ENCODE measurements at regions not wholly inside any gene's neighbourhood (a gene's known extent, or its start where the extent isn't known, plus 50 kb on each side); places are given as distances from the start of the nearest gene placed in this dataset. TPM values are rescaled to one million over a fixed set of nuclear protein-coding genes. Genes with fewer than 3 reads are reported as not detected.
"Not testable (repeated sequence)": the region's sequence is repeated elsewhere in the genome, so short reads cannot be mapped to it uniquely, and the experiment has no call there.

DNA sequence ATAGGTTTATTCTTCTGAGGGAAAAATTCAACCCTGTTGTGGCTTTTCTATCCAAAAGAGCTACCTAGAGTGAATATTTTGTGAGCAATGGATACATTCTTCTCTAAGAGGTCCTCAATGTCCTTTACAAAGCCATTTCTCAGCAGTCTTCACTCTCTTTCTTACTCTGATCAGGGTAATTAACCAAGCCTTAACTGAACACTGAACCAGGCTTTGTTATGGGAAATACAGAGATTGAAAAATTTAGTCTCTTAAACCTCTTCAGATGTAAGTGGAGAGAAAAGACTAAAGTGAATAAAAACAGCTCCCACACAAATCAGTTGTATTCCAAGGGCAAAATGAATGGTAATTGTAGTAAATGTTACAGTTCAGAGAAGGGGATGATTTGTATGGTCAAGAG, 64.0 kb upstream of the XIST start:
- H3K36me3 Mint-ChIP-seq (ENCODE audit: low read depth), result no peaks in the 10 kb centered on the region
- H3K4me3 Mint-ChIP-seq, result no peak overlapping the region
- no peak for DNase-seq
- H3K9me3 Mint-ChIP-seq, result no peaks in the 10 kb centered on the region
- intact Hi-C loops (cut with micrococcal nuclease), result no loop called here
- CTCF ChIA-PET, result no interaction called here
- no peaks in the 10 kb centered on the region for H3K27me3 Mint-ChIP-seq (ENCODE audit: low read depth)
- H3K4me1 Mint-ChIP-seq (ENCODE audit: low read depth), result no peaks in the 10 kb centered on the region
- no peak overlapping the region for H3K27ac Mint-ChIP-seq

DNA sequence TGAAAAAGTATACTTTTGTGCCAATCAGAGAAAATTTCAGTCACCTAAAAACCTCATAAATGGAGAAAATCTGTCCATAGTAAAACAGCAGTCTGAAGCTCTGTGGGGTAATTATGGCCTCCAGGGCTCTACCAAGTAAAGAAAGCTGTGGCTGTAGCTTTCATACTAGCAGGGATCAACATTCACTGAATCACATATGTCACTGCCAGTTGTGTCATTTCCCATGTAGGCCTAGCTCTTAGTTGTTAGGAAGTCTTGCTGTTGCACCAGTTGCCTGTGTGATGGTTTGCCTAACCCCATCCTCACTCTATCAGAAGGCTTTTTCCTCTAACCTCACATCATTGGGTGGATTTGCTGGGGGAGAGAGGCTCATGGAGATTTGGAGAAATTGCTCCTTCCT, 62.3 kb upstream of the XIST start:
- CTCF ChIA-PET; H3K9me3 Mint-ChIP-seq; H3K27me3 Mint-ChIP-seq (ENCODE audit: low read depth); H3K4me1 Mint-ChIP-seq (ENCODE audit: low read depth); intact Hi-C loops (cut with micrococcal nuclease); H3K4me3 Mint-ChIP-seq; H3K36me3 Mint-ChIP-seq (ENCODE audit: low read depth); DNase-seq; H3K27ac Mint-ChIP-seq: not testable (repeated sequence)

DNA sequence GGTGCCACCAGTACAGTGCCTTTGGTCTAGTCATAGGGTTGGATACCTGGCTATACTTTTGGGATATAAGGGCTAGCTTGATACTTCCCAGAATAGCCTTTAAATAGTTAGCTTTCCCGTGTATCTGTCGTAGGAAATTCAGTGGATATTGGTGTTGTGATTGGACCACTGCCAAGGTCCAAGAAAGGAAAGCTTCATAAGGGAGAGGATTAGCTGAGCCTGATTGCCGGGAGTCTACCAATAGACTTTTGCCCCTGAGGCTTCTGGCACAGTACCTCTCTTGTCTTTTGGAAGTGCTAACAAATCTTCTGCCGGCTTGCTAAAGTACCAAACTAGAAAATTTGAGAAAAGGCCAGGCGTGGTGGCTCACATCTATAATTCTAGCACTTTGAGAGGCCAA, 61.1 kb upstream of the XIST start:
- Mint-ChIP-seq H3K27ac (no peak overlapping the region), H3K36me3 (ENCODE audit: low read depth) (no peaks in the 10 kb centered on the region), H3K9me3 (no peaks in the 10 kb centered on the region), H3K4me3 (no peak overlapping the region), H3K27me3 (ENCODE audit: low read depth) (no peaks in the 10 kb centered on the region), H3K4me1 (ENCODE audit: low read depth) (no peaks in the 10 kb centered on the region)
- DNase-seq, result no peak
- intact Hi-C loops (cut with micrococcal nuclease), result no loop called here
- CTCF ChIA-PET, result no interaction called here

DNA sequence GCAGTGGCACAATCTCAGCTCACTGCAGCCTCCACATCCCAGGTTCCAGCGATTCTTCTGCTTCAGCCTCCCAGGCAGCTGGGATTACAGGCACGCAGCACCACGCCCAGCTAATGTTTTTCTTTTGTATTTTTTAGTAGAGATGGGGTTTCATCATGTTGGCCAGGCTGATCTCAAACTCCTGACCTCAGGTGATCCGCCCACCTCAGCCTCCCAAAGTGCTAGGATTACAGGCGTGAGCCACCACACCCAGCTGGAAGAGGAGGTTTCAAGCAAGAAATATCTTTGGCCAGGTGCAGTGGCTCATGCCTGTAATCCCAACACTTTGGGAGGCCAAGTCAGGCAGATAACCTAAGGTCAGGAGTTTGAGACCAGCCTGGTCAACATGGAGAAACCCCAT, 59.4 kb upstream of the XIST start:
- H3K4me1 Mint-ChIP-seq (ENCODE audit: low read depth); H3K27me3 Mint-ChIP-seq (ENCODE audit: low read depth); H3K4me3 Mint-ChIP-seq; H3K36me3 Mint-ChIP-seq (ENCODE audit: low read depth); H3K27ac Mint-ChIP-seq; H3K9me3 Mint-ChIP-seq; CTCF ChIA-PET; DNase-seq; intact Hi-C loops (cut with micrococcal nuclease): not testable (repeated sequence)

DNA sequence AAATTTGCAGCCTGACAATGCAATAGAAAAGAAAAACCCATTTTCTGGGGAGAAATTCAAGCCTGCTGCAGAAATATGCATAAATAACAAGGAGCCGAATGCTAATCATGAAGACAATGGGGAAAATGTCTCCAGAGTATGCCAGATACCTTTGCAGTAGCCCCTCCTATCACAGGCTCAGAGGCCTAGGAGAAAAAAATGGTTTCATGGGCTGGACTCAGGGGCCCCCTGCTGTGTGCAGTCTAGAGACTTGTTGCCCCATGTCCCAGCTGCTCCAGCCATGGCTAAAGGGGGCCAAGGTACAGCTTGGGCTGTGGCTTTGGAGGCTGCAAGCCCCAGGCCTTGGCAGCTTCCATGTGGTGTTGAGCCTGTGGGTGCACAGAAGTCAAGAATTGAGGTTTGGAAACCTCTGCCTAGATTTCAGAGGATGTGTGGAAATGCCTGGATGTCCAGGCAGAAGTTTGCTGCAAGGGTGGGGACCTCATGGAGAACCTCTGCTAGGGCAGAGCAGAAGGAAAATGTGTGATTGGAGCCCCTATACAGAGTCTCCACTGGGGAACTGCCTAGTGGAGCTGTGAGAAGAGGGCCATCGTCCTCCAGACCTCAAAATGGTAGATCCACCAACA, 53.3 kb upstream of the XIST start:
- H3K4me1 Mint-ChIP-seq (ENCODE audit: low read depth); H3K9me3 Mint-ChIP-seq; CTCF ChIA-PET; H3K27me3 Mint-ChIP-seq (ENCODE audit: low read depth); H3K27ac Mint-ChIP-seq; DNase-seq; H3K4me3 Mint-ChIP-seq; H3K36me3 Mint-ChIP-seq (ENCODE audit: low read depth); intact Hi-C loops (cut with micrococcal nuclease): not testable (repeated sequence)

DNA sequence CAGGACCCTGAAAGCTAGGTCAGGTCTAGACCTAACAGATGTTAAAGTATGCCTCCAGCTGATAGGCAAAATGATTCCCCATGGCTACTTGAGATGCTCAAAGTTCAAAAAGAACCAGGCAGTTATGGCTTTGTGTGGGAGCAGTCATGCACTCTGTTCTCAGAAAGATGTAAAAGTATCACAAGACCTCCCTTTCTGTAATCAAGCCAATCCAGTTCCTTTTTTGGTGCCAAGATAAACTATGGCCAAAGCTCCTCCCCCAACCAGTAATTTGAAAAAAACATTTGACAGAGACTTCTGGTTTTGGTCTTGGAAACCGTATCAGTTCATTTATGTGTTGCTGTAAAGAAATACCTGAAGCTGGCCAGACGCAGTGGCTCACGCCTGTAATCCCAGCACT, 51.4 kb upstream of the XIST start:
- Mint-ChIP-seq H3K27ac (no peak overlapping the region), H3K4me3 (no peak overlapping the region), H3K4me1 (ENCODE audit: low read depth) (no peaks in the 10 kb centered on the region), H3K36me3 (ENCODE audit: low read depth) (no peaks in the 10 kb centered on the region), H3K9me3 (peaks cover 9% of the 10 kb centered on the region), H3K27me3 (ENCODE audit: low read depth) (no peaks in the 10 kb centered on the region)
- DNase-seq, result no peak
- CTCF ChIA-PET, result no interaction called here
- intact Hi-C loops (cut with micrococcal nuclease), result no loop called here

Small RNA genes lying in the stretch of these regions (microRNA-seq; reads per million reads assigned to microRNA genes)
- gene MIR374B (ENCODE audit: borderline microRNAs expressed, borderline replicate concordance) (not detected), gene MIR374C (ENCODE audit: borderline microRNAs expressed, borderline replicate concordance) (not detected), gene MIR421 (ENCODE audit: borderline microRNAs expressed, borderline replicate concordance) (259 reads per million, percentile 72 among the genes with 10 or more reads in this experiment)
